GM21381 (cell line): ENCODE measurements at regions not wholly inside any gene's neighbourhood (a gene's known extent, or its start where the extent isn't known, plus 50 kb on each side); places are given as distances from the start of the nearest gene placed in this dataset.
"Not testable (repeated sequence)": the region's sequence is repeated elsewhere in the genome, so short reads cannot be mapped to it uniquely, and the experiment has no call there.

ENCODE experiments used
- ATAC-seq: cut with Tn5 transposase; IDR thresholded peaks from one replicate; pipeline ENCODE4 v1.9.1; 2021; ENCODE audit warnings: mild to moderate bottlenecking, moderate library complexity; ENCODE audit not compliant: unreplicated experiment

- ATAC-seq = not testable (repeated sequence)
Measured at GRCh38 chr11:23834306-23834705, 662.5 kb upstream of the LUZP2 start.

DNA sequence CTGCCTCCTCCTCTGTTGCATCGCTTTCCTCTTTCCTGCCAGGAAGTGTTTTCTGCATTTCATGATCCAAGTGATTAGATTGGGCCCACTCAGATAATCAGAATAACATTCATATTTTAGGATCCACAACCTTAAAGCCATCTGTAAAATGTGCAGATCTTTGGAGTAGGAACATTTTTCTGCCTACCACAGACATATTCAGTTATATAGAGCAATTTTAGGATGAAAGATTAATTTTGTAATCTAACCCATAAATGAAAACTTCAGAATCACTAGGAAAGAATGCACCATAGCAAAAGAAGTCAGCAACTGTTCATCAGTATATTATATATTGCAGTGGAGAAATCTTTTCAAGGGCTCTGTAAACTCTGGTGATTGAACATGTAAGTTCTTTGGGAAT is 659.9 kb upstream of the LUZP2 start:
- ATAC-seq = no peak

GRCh38 chr11:23840872-23841271 is 656.0 kb upstream of the LUZP2 start:
- ATAC-seq = no peak

GRCh38 chr11:23846902-23847422 is 649.9 kb upstream of the LUZP2 start:
- no peak for ATAC-seq

DNA sequence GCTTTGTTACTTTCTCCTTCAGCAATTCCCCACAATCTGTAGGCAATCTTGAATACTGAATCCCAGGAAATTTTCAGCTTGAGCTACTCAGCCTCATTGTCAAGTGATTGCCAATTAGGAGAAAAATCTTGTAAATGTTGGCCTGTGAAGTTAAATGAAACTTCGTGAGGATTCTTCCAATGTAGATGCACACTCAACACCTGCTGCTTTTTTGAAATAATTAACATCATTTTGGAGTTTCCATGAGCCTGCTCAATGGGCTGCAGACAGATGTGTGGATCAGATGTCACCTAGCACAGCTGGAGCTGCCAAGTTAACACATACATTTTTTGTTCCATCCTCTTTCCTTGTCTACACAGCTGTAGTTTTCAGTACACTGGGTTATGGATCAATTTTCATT is 645.6 kb upstream of the LUZP2 start:
- ATAC-seq = no peak

DNA sequence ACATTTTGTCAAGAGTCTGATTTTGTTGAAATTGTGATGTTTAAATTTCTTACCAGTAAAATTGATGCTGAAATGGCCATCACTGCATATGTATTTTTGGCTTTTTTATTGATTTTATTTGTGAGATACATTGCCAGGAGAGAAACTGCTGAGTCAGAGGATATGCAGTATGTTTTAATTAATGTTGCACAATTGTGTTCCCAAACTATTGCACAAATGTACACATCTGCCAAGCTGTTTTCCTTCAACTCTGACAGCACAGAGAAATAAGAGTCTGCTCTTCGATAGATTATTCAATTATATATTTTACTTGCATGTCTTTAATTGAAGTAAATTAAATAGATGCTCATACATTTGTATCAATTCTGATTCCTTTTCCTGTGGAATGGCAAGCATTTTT is 640.2 kb upstream of the LUZP2 start:
- no peak for ATAC-seq

DNA sequence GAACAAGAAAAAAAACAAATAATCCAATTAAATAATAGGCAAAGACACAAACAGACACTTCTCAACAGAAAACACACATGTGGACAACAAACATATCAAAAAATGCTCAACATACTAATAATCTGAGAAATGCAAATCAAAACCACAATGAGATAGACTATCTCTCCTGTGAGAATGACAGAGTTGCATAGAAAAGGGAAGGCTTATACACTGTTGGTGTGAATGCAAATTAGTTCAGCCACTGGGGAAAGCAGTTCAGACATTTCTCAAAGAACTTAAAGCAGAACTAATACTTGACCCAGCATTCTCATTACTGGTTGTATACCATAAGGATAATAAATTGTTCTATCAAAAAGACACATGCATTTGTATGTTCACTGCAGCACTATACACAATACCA is 637.8 kb upstream of the LUZP2 start:
- no peak for ATAC-seq

GRCh38 chr11:23861615-23862014 is 635.2 kb upstream of the LUZP2 start:
- no peak for ATAC-seq

DNA sequence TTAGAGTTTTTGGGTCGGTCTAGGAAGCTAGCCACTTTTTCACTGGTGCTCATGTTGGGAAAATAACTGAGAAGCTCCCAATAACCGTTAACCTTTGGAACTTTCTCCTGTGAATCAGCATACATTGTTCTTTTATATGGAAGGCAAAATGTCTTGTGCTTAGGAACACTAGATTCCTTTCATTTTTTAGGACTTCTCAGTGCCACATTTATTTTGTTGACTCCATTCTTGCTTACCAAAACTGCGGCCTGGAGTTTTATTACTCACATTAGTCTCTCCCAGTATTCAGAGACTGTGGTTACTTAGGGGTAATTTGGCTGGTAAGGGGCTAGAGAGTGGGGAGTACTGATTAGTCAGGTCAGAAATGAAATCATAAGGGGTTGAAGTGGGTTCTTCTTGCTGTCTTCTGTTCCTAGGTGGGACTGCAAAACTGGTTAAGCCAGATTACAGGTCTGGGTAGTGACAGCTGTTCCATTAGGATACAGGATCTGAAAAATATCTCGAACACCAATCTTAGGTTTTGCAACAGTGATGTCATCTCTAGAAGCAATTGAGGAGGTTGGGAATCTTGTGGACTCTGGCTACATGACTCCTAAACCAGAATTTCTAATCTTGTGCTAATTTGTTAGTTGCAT is 631.4 kb upstream of the LUZP2 start:
- ATAC-seq = no peak

GRCh38 chr11:23866641-23867040 is 630.2 kb upstream of the LUZP2 start:
- ATAC-seq = no peak

DNA sequence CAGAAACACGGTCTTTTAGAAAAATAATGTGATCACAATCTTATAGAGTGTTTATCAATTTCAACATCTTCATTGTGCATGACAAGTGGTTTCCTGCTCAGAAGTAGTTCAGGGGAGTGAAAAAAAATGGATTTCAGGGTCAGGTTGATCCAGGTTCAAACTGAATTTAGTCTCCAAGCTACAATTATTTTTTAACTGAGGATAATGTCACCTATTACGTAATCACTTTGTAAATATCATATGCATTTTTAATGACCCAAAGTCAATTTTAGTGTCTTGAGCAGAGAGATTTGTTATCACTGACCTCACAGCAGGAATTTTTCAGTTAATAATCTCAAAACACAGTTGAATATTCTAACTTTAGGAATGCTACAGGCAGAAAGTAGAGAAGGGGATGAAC is 627.2 kb upstream of the LUZP2 start:
- ATAC-seq = no peak

DNA sequence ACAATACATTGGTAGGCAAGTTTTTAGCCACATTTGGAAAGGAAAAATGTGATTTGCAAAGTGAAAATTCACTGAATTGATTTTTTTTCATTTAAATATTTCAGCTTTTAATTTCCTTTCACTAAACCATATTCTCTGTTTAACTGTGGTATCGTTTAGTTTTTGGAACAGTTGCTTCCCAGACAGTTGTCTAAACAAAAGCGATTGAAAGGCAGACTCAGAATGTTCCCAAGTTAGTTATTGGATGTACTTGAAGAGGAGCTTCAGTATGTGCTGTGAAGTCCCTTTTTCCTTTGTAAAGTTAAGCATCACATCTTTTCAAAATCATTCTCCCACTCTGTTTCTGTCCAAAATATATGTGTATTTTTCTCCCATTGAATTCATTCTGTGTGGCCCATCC is 623.4 kb upstream of the LUZP2 start:
- no peak for ATAC-seq

- ATAC-seq = no peak
Measured at GRCh38 chr11:23875176-23875850, 621.5 kb upstream of the LUZP2 start.

- ATAC-seq = not testable (repeated sequence)
Measured at GRCh38 chr11:23883426-23884048, 613.3 kb upstream of the LUZP2 start.

- no peak for ATAC-seq
Measured at GRCh38 chr11:23884341-23884740, 612.5 kb upstream of the LUZP2 start.

DNA sequence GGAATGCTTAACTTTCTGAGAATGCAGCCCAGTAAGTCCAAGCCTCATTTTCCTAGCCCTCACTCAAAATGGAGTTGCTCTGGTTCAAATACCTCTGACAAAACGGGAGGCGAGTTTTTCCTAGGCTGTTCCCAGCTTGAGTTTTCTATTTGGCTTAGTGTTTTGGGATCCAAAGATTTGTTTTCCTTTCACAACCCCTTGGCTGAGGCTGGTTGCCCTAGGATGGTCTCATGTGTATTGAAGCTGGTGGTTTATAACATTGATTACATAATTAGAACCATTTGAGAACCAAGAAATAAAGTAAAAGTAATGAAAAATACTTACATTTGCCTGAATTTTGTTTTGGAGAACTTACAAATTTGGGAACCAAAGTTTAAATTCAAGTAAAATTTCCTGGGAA is 611.1 kb upstream of the LUZP2 start:
- no peak for ATAC-seq

DNA sequence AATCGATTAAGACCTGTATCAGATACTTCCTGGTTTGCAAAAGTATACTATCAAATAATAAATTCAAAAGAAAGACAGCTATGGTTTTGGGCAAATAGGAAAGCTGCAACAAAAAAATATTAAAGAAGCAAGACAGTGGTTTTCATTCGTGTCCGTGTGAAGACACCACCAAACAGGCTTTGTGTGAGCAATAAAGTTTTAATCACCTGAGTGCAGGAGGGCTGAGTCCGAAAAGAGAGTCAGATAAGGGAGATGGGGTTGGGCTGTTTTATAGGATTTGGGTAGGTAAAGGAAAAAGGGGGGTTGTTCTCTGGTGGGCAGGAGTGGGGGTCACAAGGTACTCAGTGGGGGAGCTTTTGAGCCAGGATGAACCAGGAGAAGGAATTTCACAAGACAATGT is 609.7 kb upstream of the LUZP2 start:
- not testable (repeated sequence) for ATAC-seq

DNA sequence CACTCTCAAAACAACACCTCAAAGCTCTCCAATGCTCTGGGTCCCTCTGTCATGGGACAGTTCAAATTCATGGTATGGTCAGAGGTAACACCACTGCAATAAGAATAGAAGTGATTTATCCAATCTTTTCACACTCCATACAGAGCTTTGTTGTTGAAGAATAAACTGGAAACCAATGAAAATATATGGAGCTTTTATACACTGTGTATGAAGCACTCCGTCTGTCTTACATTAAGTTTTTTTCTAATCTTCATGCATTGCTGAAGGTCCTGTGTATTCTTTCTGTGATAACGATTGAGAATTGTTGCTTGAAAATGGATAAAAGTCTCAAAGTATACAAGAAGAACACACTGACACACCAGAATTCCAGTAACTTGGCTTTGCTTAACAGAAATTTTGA is 603.7 kb upstream of the LUZP2 start:
- no peak for ATAC-seq

GRCh38 chr11:23897453-23898286 is 599.2 kb upstream of the LUZP2 start:
- ATAC-seq = no peak

- no peak for ATAC-seq
Measured at GRCh38 chr11:23903044-23903704, 593.7 kb upstream of the LUZP2 start.

DNA sequence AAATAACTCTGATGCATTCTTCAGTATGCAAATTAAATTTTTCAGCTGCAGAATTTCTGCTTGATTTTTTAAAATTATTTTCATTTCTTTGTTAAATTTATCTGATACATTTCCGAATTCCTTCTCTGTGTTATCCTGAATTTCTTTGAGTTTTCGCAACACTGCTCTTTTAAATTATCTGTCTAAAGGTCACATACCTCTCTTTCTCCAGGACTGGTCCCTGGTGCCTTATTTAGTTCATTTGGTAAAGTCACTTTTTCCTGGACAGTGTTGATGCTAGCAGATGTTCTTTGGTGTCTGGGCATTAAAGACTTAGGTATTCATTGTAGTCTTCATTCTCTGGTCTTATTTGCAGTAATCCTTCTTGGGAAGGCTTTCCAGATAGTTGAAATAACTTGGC is 577.4 kb upstream of the LUZP2 start:
- ATAC-seq = no peak
